HEK293 (cell line): ENCODE measurements at regions not wholly inside any gene's neighbourhood (a gene's known extent, or its start where the extent isn't known, plus 50 kb on each side); places are given as distances from the start of the nearest gene placed in this dataset.

Experiments used
- CTCF ChIA-PET: fragments of 350-600 bp; formaldehyde crosslinking; extraction: SDS; loops from one replicate; lab custom pipeline; 2021; ENCODE audit warnings: antibody characterized with exemption; lab: Yijun Ruan, JAX
- POLR2A ChIA-PET: fragments of 300-600 bp; formaldehyde crosslinking; extraction: SDS; loops from one replicate; lab custom pipeline; 2020; ENCODE audit warnings: antibody characterized with exemption, inconsistent platforms; lab: Yijun Ruan, JAX
- H3K27ac ChIP-seq: fragments of 200-500 bp; sonication (Bioruptor generic); 2 replicates; pipeline ENCODE4 v1.5.1; 2014; ENCODE audit warnings: low read depth, low read length, control low read depth, inconsistent platforms; ENCODE audit errors: extremely low read depth
- H3K36me3 ChIP-seq, 2 experiments: fragments of 200-500 bp in 1 of 2; sonication (Bioruptor generic) in 1 of 2; 1 replicate in 1 of 2; 2 replicates in 1 of 2; pipeline ENCODE4 v1.5.1; 2014 to 2017; ENCODE audit warnings: inconsistent platforms in 2 of 2, low read length in 2 of 2; ENCODE audit not compliant: control insufficient read depth in 2 of 2, insufficient read depth in 1 of 2
- H3K4me1 ChIP-seq: fragments of 200-500 bp; sonication (Bioruptor generic); 2 replicates; pipeline ENCODE4 v1.5.1; 2014; ENCODE audit warnings: mild to moderate bottlenecking, low read length, inconsistent platforms; ENCODE audit not compliant: control insufficient read depth, insufficient read depth
- H3K4me3 ChIP-seq: 2 replicates; pipeline ENCODE4 v1.5.1; 2011; ENCODE audit warnings: low read depth, mild to moderate bottlenecking, control low read depth, low read length, moderate library complexity
- H3K9me3 ChIP-seq: fragments of 200-500 bp; sonication (Bioruptor generic); 2 replicates; pipeline ENCODE4 v1.5.1; 2014; ENCODE audit warnings: low read depth, low read length, inconsistent platforms; ENCODE audit not compliant: control insufficient read depth, insufficient read depth
- GFI1B ChIP-seq: fragments of 450-650 bp; formaldehyde crosslinking; IDR thresholded peaks from 2 replicates; pipeline ENCODE4 v1.5.1; 2016; ENCODE audit warnings: missing biosample characterization, missing genetic modification characterization
- GLI4 ChIP-seq: fragments of 450-650 bp; formaldehyde crosslinking; IDR thresholded peaks from 2 replicates; pipeline ENCODE4 v1.5.1; 2016; ENCODE audit warnings: missing biosample characterization, missing genetic modification characterization
- HIC1 ChIP-seq: fragments of 450-650 bp; formaldehyde crosslinking; IDR thresholded peaks from 2 replicates; pipeline ENCODE4 v1.5.1; 2016; ENCODE audit warnings: missing biosample characterization, missing genetic modification characterization
- INSM2 ChIP-seq: fragments of 450-650 bp; formaldehyde crosslinking; IDR thresholded peaks from 2 replicates; pipeline ENCODE4 v1.5.1; 2016; ENCODE audit warnings: missing biosample characterization, missing genetic modification characterization
- KLF1 ChIP-seq: fragments of 450-650 bp; formaldehyde crosslinking; IDR thresholded peaks from 2 replicates; pipeline ENCODE4 v1.5.1; 2016; ENCODE audit warnings: missing biosample characterization, missing genetic modification characterization
- KLF16 ChIP-seq: fragments of 450-650 bp; formaldehyde crosslinking; IDR thresholded peaks from 2 replicates; pipeline ENCODE4 v1.5.1; 2017; ENCODE audit warnings: missing biosample characterization, missing genetic modification characterization
- KLF7 ChIP-seq: fragments of 450-650 bp; formaldehyde crosslinking; IDR thresholded peaks from 2 replicates; pipeline ENCODE4 v1.5.1; 2016; ENCODE audit warnings: missing biosample characterization, missing genetic modification characterization, borderline replicate concordance
- KLF8 ChIP-seq: fragments of 450-650 bp; formaldehyde crosslinking; IDR thresholded peaks from 2 replicates; pipeline ENCODE4 v1.5.1; 2016; ENCODE audit warnings: missing biosample characterization, missing genetic modification characterization
- OSR2 ChIP-seq: fragments of 450-650 bp; formaldehyde crosslinking; IDR thresholded peaks from 2 replicates; pipeline ENCODE4 v1.5.1; 2016; ENCODE audit warnings: missing biosample characterization, missing genetic modification characterization
- PRDM1 ChIP-seq: fragments of 450-650 bp; formaldehyde crosslinking; IDR thresholded peaks from 2 replicates; pipeline ENCODE4; 2016; ENCODE audit warnings: missing biosample characterization, missing genetic modification characterization
- TCF7L2 ChIP-seq: IDR thresholded peaks from 2 replicates; pipeline ENCODE4 v1.6.1; 2011; ENCODE audit warnings: low read depth, mild to moderate bottlenecking, inconsistent platforms, low read length, moderate library complexity, borderline replicate concordance
- ZBTB8A ChIP-seq: fragments of 450-650 bp; formaldehyde crosslinking; IDR thresholded peaks from 2 replicates; pipeline ENCODE4 v1.5.1; 2016; ENCODE audit warnings: missing biosample characterization, missing genetic modification characterization
- ZFHX2 ChIP-seq: fragments of 450-650 bp; formaldehyde crosslinking; conservative IDR thresholded peaks from 2 replicates; pipeline ENCODE4 v1.5.1; 2016; ENCODE audit warnings: missing biosample characterization, missing genetic modification characterization
- ZNF10 ChIP-seq: fragments of 450-650 bp; formaldehyde crosslinking; IDR thresholded peaks from 2 replicates; pipeline ENCODE4 v1.5.1; 2017; ENCODE audit warnings: missing biosample characterization, missing genetic modification characterization
- ZNF16 ChIP-seq: fragments of 450-650 bp; formaldehyde crosslinking; IDR thresholded peaks from 2 replicates; pipeline ENCODE4 v1.5.1; 2016; ENCODE audit warnings: low read depth, missing biosample characterization, missing genetic modification characterization
- ZNF18 ChIP-seq: fragments of 450-650 bp; formaldehyde crosslinking; IDR thresholded peaks from 2 replicates; pipeline ENCODE4 v1.5.1; 2016; ENCODE audit warnings: missing biosample characterization, missing genetic modification characterization
- ZNF202 ChIP-seq: fragments of 450-650 bp; formaldehyde crosslinking; IDR thresholded peaks from 2 replicates; pipeline ENCODE4 v1.5.1; 2016; ENCODE audit warnings: missing biosample characterization, missing genetic modification characterization, borderline replicate concordance
- ZNF266 ChIP-seq: fragments of 450-650 bp; formaldehyde crosslinking; IDR thresholded peaks from 2 replicates; pipeline ENCODE4 v1.5.1; 2016; ENCODE audit warnings: missing biosample characterization, missing genetic modification characterization, low read depth
- ZNF335 ChIP-seq: fragments of 450-650 bp; formaldehyde crosslinking; conservative IDR thresholded peaks from 2 replicates; pipeline ENCODE4 v1.5.1; 2016; ENCODE audit warnings: missing biosample characterization, missing genetic modification characterization
- ZNF350 ChIP-seq: fragments of 450-650 bp; formaldehyde crosslinking; IDR thresholded peaks from 2 replicates; pipeline ENCODE4 v1.5.0; 2017; ENCODE audit warnings: missing biosample characterization, mild to moderate bottlenecking, missing genetic modification characterization
- ZNF354C ChIP-seq: fragments of 450-650 bp; formaldehyde crosslinking; IDR thresholded peaks from 2 replicates; pipeline ENCODE4 v1.5.1; 2016; ENCODE audit warnings: missing biosample characterization, missing genetic modification characterization, low read depth, borderline replicate concordance
- ZNF398 ChIP-seq: fragments of 450-650 bp; formaldehyde crosslinking; IDR thresholded peaks from 2 replicates; pipeline ENCODE4 v1.5.1; 2017; ENCODE audit warnings: missing biosample characterization, missing genetic modification characterization
- ZNF510 ChIP-seq: fragments of 450-650 bp; formaldehyde crosslinking; IDR thresholded peaks from 2 replicates; pipeline ENCODE4 v1.5.1; 2018; ENCODE audit warnings: mild to moderate bottlenecking, missing genetic modification characterization, missing biosample characterization; ENCODE audit not compliant: insufficient replicate concordance
- ZNF530 ChIP-seq: fragments of 450-650 bp; formaldehyde crosslinking; IDR thresholded peaks from 2 replicates; pipeline ENCODE4 v1.5.1; 2016; ENCODE audit warnings: low read depth, missing biosample characterization, missing genetic modification characterization
- ZNF658 ChIP-seq: fragments of 450-650 bp; formaldehyde crosslinking; IDR thresholded peaks from 2 replicates; pipeline ENCODE4; 2016; ENCODE audit warnings: missing biosample characterization, missing genetic modification characterization
- ZNF776 ChIP-seq: fragments of 450-650 bp; formaldehyde crosslinking; IDR thresholded peaks from 2 replicates; pipeline ENCODE4 v1.5.0; 2017; ENCODE audit warnings: missing biosample characterization, missing genetic modification characterization, borderline replicate concordance
- ZSCAN23 ChIP-seq: fragments of 450-650 bp; formaldehyde crosslinking; IDR thresholded peaks from 2 replicates; pipeline ENCODE4 v1.5.1; 2016; ENCODE audit warnings: missing biosample characterization, missing genetic modification characterization

GRCh38 chr3:177459401-177459800 is 262.1 kb upstream of the TBL1XR1 start (continued):
- TF ChIP-seq KLF1 (tag by site-specific recombination): no peak
- no peak for TF ChIP-seq ZNF10 (tag by site-specific recombination)
- TF ChIP-seq ZNF398 (tag by site-specific recombination): 0 out of 2 replicates have a peak, but pooled peaks have one; percentile 8
- TF ChIP-seq TCF7L2: no peak
- TF ChIP-seq ZSCAN23: no peak
- peak; percentile 76 for TF ChIP-seq PRDM1 (tag by site-specific recombination)
- no peak for TF ChIP-seq ZFHX2 (tag by site-specific recombination)
- TF ChIP-seq ZNF16 (tag by site-specific recombination): no peak
- TF ChIP-seq KLF16: no peak
- TF ChIP-seq GLI4: no peak
- no peak for TF ChIP-seq ZBTB8A (tag by site-specific recombination)
- no peak for TF ChIP-seq ZNF18 (tag by site-specific recombination)
- TF ChIP-seq, all 188 proteins: peak for 4

- Histone ChIP-seq H3K4me1 (0 out of 2 replicates have a peak, but pooled peaks cover 3% of the 10 kb centered on the region), H3K27ac (no peak overlapping the region), H3K4me3 (no peak overlapping the region), H3K9me3 (no peaks in the 10 kb centered on the region), H3K36me3 (no peaks in the 10 kb centered on the region)
- POLR2A ChIA-PET: no interaction called here
- CTCF ChIA-PET: no interaction called here
- TF ChIP-seq ZNF335 (tag by site-specific recombination) (0 out of 2 replicates have a peak, but pooled peaks have one; percentile 22), INSM2 (tag by site-specific recombination) (no peak)
- TF ChIP-seq, all 188 proteins: peak for 1
Observed at GRCh38 chr3:177460047-177460446, 262.8 kb upstream of the TBL1XR1 start.

- POLR2A ChIA-PET: no interaction called here
- CTCF ChIA-PET: no interaction called here
- H3K36me3 ChIP-seq: no peaks in the 10 kb centered on the region
- H3K9me3 ChIP-seq: no peaks in the 10 kb centered on the region
- TF ChIP-seq ZNF776 (no peak), HIC1 (tag by site-specific recombination) (no peak), OSR2 (tag by site-specific recombination) (no peak), ZNF350 (tag by site-specific recombination) (no peak), ZNF202 (tag by site-specific recombination) (no peak), KLF8 (no peak), ZNF530 (tag by site-specific recombination) (no peak), GFI1B (tag by site-specific recombination) (no peak), ZNF510 (tag by site-specific recombination) (no peak), ZNF354C (tag by site-specific recombination) (no peak), ZNF266 (tag by site-specific recombination) (no peak), KLF7 (tag by site-specific recombination) (no peak), ZNF658 (tag by site-specific recombination) (no peak)
- TF ChIP-seq, all 188 proteins: peak for 0
- H3K4me1 ChIP-seq: 0 out of 2 replicates have a peak, but pooled peaks cover 3% of the 10 kb centered on the region
- H3K4me3 ChIP-seq: no peak overlapping the region
- H3K27ac ChIP-seq: no peak overlapping the region
Observed at GRCh38 chr3:177461765-177462164, 264.5 kb upstream of the TBL1XR1 start.
